GM18511 (cell line): ENCODE measurements at regions not wholly inside any gene's neighbourhood (a gene's known extent, or its start where the extent isn't known, plus 50 kb on each side); places are given as distances from the start of the nearest gene placed in this dataset.
"Not testable (repeated sequence)": the region's sequence is repeated elsewhere in the genome, so short reads cannot be mapped to it uniquely, and the experiment has no call there.

Experiments used
- ATAC-seq: cut with Tn5 transposase; IDR thresholded peaks from one replicate; pipeline ENCODE4 v1.9.1; 2021; ENCODE audit warnings: mild to moderate bottlenecking, moderate library complexity; ENCODE audit not compliant: unreplicated experiment

DNA sequence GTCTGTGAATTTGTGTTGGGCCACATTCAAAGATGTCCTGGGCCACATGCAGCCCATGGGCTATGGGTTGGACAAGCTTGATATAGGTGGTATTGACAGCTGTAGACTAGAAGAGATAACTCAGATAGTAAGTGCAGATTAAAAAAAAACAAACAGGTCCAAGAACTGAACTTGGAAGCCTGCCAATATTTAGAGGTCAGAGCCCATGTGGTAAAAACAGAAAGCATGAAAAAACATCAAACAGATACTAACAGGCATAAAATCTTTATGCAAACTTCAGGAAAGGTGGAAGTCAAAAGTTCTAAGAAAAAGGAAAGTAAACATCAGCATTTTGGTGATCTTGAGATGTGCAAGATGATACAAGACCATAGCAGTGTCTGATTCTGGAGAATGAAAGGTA, 155.1 kb upstream of the NR4A3 start:
- ATAC-seq: no peak

DNA sequence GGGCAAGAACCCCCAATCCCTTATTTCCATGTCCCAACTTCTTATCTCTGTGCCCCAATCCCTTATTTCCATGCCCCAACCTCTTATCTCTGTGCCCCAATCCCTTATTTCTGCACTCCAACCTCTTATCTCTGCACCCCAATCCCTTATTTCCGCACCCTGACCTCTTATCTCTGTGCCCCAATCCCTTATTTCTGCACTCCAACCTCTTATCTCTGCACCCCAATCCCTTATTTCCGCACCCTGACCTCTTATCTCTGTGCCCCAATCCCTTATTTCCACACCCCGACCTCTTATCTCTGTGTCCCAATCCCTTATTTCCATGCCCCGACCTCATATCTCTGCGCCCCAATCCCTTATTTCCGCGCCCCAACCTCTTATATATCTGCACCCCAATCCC, 150.8 kb upstream of the NR4A3 start:
- ATAC-seq: not testable (repeated sequence)

DNA sequence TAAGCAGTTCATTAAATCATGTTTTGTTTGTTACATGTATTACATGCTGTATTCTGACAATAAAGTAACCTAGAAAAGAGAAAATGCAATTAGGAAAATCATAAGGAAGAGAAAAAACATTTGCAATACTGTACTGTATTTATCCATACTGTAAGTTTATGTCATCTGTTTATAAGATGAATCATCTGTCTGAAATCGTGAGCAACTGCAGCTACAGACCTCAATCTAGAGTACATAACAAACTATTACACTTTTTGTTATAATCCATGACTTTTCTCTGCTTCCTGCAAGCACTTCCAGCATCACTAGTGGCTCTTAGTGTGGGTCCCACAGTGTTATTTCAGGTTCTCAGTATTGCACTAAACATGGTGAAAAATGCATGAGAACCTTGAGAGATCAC, 144.4 kb upstream of the NR4A3 start:
- ATAC-seq: no peak

DNA sequence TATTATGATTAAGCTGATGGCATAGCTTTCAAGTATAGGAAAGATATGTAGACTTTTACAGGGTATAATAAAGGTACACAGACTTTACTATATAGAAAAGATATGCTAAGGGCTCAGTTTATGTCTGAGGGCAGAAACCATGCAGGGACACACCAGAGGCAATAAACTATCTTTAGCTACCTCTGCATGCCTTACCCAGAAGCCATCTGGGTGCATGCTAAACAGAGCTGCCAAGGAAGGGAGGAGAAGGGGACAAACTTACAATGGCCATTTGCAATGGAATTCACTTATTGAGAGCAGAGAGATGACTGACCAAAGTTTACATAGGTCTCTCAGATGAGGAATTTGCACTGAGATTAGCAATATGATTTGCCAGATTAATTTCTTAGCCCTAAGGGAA, 143.1 kb upstream of the NR4A3 start:
- no peak for ATAC-seq

DNA sequence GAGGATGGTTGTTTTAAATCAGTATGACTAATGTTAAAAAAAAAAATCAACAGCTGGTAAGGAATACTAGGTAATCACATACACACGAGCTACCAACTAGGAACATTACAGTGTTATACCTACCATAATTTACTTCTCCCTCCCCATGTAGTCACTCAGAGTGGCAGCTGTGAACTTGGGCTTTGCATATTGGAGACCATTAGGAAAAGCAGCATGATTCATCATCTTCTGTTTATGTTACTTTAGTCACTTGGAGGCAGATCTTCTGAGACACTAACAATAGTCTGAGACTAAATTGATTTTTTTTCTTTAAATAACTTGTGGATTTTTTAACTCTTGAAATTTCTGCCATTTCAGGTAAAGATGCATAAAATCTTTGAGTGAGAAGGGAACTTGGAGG, 141.5 kb upstream of the NR4A3 start:
- no peak for ATAC-seq

DNA sequence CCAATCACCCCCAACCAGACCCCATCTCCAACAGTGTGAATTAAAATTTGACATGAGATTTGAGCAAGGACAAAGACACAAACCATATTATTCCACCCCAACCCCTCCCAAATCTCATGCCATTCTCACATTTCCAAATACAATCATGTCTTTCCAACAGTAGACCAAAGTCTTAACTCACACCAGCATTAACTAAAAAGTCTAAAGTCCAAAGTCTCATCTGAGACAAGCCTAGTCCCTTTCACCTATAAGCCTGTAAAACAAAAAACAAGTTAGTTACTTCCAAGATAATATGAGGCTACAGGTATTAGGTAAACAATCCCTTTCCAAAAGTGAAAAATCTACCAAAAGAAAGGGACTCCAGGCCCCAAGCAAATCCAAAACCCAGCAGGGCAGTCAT, 140.6 kb upstream of the NR4A3 start:
- no peak for ATAC-seq

DNA sequence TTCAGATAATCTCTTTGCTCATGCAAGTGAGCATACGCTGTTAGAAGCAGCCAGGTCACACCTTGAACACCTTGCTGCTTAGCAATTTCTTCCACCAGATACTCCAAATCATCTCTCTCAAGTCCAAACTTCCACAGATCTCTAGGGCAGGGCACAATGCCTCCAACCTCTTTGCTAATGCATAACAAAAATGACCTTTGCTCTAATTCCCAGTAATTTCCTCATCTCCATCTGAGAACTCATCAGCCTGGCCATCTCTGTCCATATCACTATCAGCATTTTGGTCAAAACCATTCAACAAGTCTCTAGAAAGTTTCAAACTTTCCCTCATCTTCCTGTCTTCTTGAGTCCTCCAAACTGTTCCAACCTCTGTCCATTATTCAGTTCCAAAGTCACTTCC, 139.3 kb upstream of the NR4A3 start:
- ATAC-seq: no peak

DNA sequence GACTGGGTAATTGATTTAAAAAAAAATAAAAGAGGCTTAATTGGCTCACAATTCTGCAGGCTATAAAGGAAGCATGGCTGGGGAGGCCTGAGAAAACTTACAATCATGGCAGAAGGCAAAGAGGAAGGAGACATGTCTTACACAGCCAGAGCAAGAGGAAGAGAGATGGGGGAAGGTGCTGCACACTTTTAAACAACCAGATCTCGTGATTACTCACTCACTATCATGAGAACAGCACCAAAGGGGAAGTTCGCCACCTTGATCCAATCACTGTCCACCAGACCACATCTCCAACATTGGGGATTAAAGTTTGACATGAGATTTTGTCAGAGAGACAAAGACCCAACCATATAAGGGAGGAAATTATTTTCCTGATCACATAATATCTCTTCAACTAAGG, 138.8 kb upstream of the NR4A3 start:
- no peak for ATAC-seq

DNA sequence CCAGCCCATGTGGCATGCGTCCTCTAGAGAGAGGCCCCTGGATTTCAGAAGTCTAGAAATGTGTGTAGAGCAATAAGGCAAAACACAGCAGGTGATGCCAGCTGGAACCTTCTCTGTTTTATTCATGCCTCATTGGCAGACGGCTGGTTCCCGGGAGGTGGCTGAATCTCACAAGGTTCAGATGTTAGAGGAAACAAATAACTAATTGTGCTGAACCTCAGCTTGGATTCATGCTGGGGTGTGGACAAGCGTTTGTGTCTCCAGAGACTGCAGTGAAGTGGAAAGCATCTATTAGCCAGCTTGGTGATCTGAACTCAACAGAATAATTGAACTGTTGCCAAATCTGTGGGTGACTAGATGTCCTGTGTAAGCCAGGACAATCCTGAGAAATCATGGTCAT, 131.1 kb upstream of the NR4A3 start:
- no peak for ATAC-seq

DNA sequence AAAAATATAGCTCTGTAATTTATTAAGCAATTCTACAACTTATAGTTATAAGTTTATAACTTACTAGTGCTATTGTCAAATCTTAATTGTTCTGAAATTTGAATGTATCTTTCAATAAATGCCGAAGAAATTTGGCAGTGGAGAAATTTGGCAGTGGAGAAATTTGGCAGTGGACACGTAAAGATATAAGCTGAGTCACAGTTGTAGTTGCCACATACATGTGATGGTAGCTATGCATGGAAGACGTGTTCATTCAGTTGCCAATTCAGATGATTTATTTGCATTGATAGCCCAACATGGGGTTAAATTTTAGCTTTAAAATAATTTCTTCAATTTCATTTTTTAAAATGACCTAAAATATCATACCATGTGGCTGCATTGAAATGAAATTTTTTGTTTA, 127.8 kb upstream of the NR4A3 start:
- no peak for ATAC-seq

DNA sequence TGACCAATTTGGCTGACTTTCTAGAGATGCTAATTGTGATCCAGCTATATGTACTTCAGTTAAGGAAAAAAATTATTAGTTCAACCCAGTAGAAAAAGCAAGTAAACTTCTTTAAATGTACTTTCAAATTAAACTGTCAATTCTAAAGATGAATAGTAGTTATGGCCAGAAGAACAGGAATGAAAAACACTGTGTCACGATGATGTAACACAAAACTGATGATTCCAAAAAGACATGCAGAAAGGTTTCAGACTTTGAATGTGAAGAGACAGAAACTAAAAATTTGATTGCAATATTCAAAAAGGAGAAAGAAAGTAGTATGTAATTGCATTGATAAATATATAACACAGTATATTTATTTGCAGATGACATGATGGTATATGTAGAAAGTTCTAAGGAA, 127.3 kb upstream of the NR4A3 start:
- ATAC-seq: no peak

DNA sequence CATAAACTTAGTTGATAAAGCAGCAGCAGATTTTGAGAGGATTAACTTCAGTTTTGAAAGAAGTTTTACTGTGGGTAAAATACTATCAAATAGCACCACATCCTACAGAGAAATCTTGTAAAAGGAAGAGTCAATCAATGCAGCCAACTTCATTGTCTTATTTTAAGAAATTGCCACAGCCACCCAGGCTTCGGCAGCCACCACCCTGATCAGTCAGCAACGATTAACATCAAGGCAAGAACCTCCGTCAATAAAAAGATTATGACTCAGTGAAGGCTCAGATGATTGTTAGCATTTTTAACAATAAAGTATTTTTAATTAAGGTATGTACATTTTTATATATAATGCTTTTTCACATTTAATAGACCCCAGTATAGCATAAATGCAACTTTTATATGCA, 122.3 kb upstream of the NR4A3 start:
- ATAC-seq: no peak

DNA sequence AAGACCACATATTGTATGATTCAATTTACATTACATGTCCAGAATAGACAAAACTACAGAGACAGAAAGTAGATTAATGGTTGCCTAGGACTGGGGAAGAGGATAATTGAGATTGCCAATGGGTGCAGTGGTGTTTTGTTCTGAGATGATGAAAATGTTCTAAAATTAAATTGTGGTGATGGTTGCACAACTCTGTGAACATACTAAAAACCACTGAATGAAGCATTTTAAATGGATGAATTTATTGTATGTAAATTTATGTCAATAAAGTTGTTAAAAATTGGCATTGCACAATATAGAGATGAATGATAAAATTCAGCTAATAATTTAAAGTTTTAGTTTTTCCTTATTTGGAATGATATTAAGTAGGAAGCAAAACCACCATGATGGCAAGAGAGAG, 109.5 kb upstream of the NR4A3 start:
- no peak for ATAC-seq

DNA sequence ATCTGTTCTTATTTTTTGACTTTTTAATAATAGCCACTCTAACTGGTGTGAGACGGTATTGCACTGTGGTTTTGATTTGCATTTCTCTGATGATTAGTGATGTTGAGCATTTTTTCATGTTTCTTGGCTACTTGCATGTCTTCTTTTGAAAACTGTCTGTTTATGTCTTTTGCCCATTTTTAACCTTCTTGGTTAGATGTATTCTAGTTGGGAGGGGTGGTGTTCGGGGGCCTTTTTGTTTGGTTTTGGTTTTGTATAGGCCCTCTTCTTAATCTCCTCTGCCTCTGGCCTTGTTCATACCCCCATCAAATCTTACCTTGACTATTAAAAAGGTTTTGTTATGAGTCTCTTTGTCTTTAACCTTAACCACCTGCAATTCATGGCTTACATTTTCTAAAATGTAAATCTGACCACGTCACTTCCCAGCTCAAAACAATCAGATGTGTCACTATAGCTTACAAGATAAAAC, 107.8 kb upstream of the NR4A3 start:
- ATAC-seq: peak; percentile 66

DNA sequence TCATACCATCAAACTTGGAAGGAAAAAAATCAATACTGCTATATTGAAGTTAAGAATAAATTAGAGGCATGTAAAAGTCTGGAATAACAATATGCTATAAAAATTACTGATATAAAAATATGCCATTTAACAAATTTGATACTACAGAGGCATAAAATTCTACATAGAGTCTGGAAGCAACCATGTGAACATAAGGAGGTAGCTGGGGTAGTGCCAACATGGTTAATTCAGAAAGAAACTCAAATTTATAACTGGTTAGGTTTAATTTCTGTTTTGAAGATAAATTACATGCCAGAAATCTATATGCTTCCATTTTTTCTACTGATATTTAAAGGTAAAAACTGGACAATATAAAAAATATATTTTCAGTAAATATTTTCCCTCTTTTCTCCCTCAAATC, 103.1 kb upstream of the NR4A3 start:
- ATAC-seq: no peak

DNA sequence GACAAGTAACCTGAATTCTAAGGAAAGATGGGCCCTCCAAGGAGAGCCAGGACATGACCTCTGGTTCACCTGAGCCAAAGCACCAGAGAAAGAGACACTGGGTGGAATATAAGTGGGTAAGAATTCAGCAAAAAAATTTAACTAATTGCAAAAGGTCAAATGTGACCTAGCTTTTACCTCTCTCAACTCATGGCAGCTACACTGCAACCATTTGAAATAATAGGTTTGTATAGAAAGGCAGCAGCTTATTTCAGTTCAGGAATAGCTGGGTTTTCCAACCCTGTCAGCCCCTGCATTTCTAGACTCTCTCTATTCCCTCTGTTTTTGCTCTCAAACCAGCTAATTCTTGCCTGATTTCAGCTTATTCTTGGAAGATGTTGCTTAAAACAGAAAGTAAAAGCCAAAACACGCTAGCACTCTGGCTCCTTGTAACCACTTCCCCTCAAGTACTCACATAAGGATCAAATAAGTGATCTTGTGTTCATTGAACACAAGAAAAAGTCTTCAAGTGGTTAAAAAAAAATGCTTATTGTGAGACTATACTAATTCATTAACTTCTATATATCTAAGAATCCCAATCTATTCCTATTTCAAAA, 101.1 kb upstream of the NR4A3 start:
- peak; percentile 86 for ATAC-seq

DNA sequence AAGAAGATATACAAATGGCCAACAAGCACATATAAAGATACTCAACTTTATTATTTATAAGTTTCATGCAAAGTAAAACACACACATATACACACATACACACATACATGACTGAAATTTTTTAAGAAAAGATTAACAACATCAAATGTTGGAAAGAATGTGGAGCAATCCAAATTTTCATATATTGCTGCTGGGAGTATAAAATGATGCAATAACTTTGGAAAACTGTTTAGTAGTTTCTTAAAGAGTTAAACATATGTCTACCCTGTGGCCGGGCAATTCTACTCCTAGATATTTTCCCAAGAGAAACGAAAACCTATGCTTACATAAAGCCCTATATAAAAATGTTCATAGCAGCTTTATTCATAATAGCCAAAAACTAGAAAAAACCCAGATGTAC, 99.8 kb upstream of the NR4A3 start:
- no peak for ATAC-seq

DNA sequence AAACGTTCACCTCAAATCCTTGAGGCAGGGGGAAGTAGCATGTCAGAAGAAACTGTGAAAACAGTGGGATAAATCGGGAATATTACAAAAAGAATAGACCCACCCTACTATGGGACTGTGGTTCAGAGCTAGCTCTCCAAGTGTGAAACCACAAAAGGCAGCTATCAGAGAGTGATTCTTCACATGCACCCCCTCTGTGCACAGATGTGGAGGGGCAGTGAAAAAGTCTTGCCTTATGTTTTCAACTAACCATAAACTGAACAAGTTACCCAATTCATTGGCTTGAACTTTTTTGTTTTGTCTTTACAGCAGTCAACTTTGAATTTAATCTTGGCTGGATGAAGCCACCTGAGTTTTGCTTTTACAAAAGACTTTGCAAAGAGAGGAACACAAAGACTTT, 98.8 kb upstream of the NR4A3 start:
- ATAC-seq: peak; percentile 66

DNA sequence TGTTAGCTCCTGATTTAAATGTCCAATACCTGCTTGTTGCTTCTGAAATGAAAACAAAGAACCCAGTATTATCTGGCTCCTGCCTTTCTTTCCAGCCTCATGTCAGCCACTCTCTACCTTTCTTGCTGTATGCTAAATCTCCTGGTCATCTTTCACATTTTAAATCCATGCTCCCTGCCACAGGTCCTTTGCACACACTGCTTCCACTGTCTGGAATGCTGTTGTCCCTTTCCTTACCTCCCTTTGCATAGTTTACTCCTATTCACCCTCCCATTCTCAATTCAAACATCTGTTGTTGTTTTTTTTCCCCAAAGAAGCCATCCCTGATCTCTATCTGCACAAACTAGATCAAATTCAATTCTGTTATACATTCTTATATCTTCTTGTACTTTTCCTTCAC, 97.0 kb upstream of the NR4A3 start:
- ATAC-seq: no peak

DNA sequence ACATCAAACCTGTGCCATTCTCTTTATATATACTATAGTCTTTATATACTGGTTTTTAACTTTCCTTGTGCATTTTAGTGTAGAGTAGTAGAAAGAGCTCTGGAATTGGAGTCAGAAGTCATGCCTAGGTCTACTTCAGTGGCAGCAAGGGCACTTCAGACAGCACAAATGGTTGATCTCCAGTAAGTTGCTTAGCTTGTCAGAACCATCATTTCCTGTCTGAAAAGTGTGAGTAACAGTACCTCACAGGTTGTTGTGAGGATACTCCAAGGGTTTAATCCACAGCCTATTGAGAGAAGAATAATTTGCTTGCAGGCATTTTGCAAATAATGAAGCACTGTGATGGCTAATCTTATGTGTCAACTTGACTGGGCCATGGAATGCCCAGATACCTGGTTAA, 95.8 kb upstream of the NR4A3 start:
- no peak for ATAC-seq

DNA sequence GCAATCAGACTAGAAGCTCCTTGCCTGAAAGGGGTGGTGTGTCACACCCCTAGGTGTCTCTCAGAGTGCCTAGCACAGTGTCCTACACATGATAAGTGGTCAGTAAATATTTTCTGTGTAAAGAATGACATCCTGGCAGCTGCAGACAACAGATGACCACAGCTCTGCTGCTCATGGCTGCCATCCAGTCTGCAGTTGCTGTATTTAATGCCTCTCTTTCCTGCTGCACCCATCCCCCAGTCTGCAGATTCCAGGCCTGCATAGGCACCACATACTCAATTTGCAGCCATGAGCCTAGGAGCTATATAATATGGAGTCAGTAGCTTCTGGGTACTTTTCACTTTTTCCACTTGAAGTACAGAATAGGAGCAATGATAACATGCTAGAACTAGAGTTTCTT, 94.9 kb upstream of the NR4A3 start:
- no peak for ATAC-seq

DNA sequence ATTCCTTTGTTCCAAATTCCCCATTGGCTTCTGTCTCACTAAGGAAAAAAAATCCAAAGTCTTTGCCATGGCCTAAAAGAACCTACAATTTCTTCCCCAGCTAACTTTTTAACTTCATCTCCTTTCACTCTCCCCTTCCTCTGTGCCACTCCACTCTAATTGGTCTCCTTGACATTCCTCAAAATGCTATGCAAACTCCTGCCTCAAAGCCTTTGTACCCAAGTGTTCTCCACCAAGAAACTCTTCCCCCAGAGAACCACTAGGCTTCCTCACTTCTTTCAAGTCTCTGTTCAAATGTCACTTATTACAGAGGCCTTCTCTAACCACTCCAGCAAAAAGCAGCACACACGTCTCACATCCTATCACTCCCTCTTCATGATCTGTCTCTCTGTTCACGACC, 91.6 kb upstream of the NR4A3 start:
- no peak for ATAC-seq

DNA sequence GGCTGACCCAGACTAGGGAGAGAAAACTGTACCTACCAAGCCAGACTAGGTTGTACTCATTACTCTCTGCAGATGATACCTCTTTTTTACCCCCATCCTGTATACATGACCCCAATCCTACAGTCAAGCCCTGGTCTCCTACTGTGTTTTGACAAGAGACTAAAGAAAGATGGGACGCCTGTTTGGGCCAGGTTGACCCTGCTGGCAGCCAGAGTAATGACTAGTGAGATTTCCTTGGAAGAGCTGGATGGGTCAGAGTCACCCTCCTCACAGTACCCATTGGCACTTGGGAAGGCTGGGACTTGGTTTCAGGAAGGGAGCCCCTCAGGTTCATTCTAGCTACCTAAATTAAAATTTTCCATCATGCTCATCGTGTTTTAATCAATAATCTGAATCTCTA, 89.7 kb upstream of the NR4A3 start:
- ATAC-seq: no peak

DNA sequence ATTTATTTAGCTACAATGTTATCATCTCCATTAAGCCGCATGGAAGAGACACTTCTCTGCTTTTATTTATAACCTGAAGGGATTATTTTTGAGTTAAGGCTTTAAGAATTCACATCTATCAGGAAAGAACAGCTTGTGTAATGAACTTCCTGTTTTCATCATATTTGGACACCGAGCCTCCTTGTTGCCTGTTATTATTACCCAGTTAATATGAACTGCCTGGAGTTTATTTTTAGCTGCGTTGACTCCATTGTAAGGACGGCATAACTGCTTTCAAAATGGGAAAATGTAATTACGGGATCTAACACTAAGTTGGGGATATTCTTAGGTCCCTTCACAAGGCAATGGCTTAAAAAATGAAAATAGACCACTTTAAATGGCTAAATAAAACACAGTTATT, 89.0 kb upstream of the NR4A3 start:
- no peak for ATAC-seq
